Loucy (cell line): ENCODE measurements at regions not wholly inside any gene's neighbourhood (a gene's known extent, or its start where the extent isn't known, plus 50 kb on each side); places are given as distances from the start of the nearest gene placed in this dataset.

Source experiments
- H2AFZ ChIP-seq: fragments of 200-600 bp; sonication (generic); 2 replicates; pipeline ENCODE4 v1.6.0; 2016; ENCODE audit warnings: antibody characterized with exemption, mild to moderate bottlenecking, low read length, moderate library complexity
- H3F3A ChIP-seq: fragments of 200-600 bp; 2 replicates; pipeline ENCODE4 v1.6.0; 2016; ENCODE audit warnings: antibody characterized with exemption, low read depth, mild to moderate bottlenecking
- H3K27me3 ChIP-seq: fragments of 200-600 bp; sonication (generic); 2 replicates; pipeline ENCODE4 v1.6.1; 2014; ENCODE audit warnings: low read length, mild to moderate bottlenecking; ENCODE audit not compliant: insufficient read depth, poor library complexity, severe bottlenecking
- H3K36me3 ChIP-seq: fragments of 200-600 bp; sonication (generic); 2 replicates; pipeline ENCODE4 v1.6.1; 2016; ENCODE audit warnings: low read length; ENCODE audit not compliant: insufficient read depth
- H3K4me1 ChIP-seq: fragments of 200-600 bp; sonication (generic); 2 replicates; pipeline ENCODE4 v1.5.1; 2014; ENCODE audit warnings: low read length, mild to moderate bottlenecking; ENCODE audit not compliant: insufficient read depth, poor library complexity, severe bottlenecking
- H3K4me2 ChIP-seq: fragments of 200-600 bp; sonication (generic); 2 replicates; pipeline ENCODE4 v1.6.0; 2014; ENCODE audit warnings: antibody characterized with exemption, low read length, low read depth, mild to moderate bottlenecking; ENCODE audit not compliant: poor library complexity, severe bottlenecking
- H3K4me3 ChIP-seq: fragments of 200-600 bp; sonication (generic); 2 replicates; pipeline ENCODE4 v1.5.1; 2014; ENCODE audit warnings: low read length, mild to moderate bottlenecking, mixed read lengths; ENCODE audit not compliant: poor library complexity, severe bottlenecking
- H3K79me2 ChIP-seq: fragments of 200-600 bp; sonication (generic); 2 replicates; pipeline ENCODE4 v1.6.1; 2014; ENCODE audit warnings: low read length; ENCODE audit not compliant: insufficient read depth
- H3K9ac ChIP-seq: fragments of 200-600 bp; sonication (generic); 2 replicates; pipeline ENCODE4 v1.6.0; 2014; ENCODE audit warnings: mild to moderate bottlenecking, low read depth, low read length, moderate library complexity; ENCODE audit not compliant: poor library complexity, severe bottlenecking
- H3K9me2 ChIP-seq: fragments of 200-600 bp; sonication (generic); replicated peaks from 2 replicates; pipeline ENCODE4 v1.6.1; 2016; ENCODE audit warnings: low read depth, low read length, mixed read lengths
- H3K9me3 ChIP-seq: fragments of 200-600 bp; sonication (generic); 2 replicates; pipeline ENCODE4 v1.6.1; 2014; ENCODE audit warnings: mild to moderate bottlenecking, antibody characterized with exemption, low read length, low read depth; ENCODE audit not compliant: insufficient read depth
- H4K20me1 ChIP-seq: fragments of 200-600 bp; sonication (generic); 2 replicates; pipeline ENCODE4 v1.6.0; 2014; ENCODE audit warnings: antibody characterized with exemption, low read length, mild to moderate bottlenecking; ENCODE audit not compliant: insufficient read depth, poor library complexity, severe bottlenecking
- CTCF ChIP-seq: fragments of 200-600 bp; sonication (generic); conservative IDR thresholded peaks from 2 replicates; pipeline ENCODE4 v1.5.1; 2014; ENCODE audit warnings: mild to moderate bottlenecking, antibody characterized with exemption, low read length
- EZH2phosphoT487 ChIP-seq: fragments of 200-600 bp; IDR thresholded peaks from 2 replicates; pipeline ENCODE4 v1.6.1; 2018; ENCODE audit warnings: antibody characterized with exemption, mild to moderate bottlenecking, moderate library complexity, borderline replicate concordance

- TF ChIP-seq CTCF (no peak), EZH2phosphoT487 (no peak)
- H3K9ac ChIP-seq, result no peak overlapping the region
- no peaks in the 10 kb centered on the region for H3K27me3 ChIP-seq
- no peaks in the 10 kb centered on the region for H3K79me2 ChIP-seq
- H2AFZ ChIP-seq, result no peak overlapping the region
- peaks cover 12% of the 10 kb centered on the region for H3K4me1 ChIP-seq
- H3F3A ChIP-seq, result no peaks in the 10 kb centered on the region
- H3K9me3 ChIP-seq, result no peaks in the 10 kb centered on the region; the same call in 1 of the 2 replicates
- no peak overlapping the region for H3K4me2 ChIP-seq
- no peaks in the 10 kb centered on the region for H3K9me2 ChIP-seq
- no peaks in the 10 kb centered on the region for H3K36me3 ChIP-seq
- no peaks in the 10 kb centered on the region for H4K20me1 ChIP-seq
- no peak overlapping the region for H3K4me3 ChIP-seq
These were observed 103.2 kb upstream of the HS6ST1 start for GRCh38 chr2:128421861-128422311.

- H3K9me2 ChIP-seq, result no peaks in the 10 kb centered on the region
- no peak overlapping the region for H3K4me2 ChIP-seq
- H3K27me3 ChIP-seq, result no peaks in the 10 kb centered on the region
- no peak for TF ChIP-seq CTCF
- TF ChIP-seq EZH2phosphoT487, result no peak
- no peaks in the 10 kb centered on the region for H3F3A ChIP-seq
- no peaks in the 10 kb centered on the region; the same call in 1 of the 2 replicates for H3K9me3 ChIP-seq
- no peaks in the 10 kb centered on the region for H4K20me1 ChIP-seq
- no peak overlapping the region for H3K9ac ChIP-seq
- peaks cover 17% of the 10 kb centered on the region for H3K4me1 ChIP-seq
- no peak overlapping the region for H2AFZ ChIP-seq
- no peaks in the 10 kb centered on the region for H3K79me2 ChIP-seq
- no peak overlapping the region for H3K4me3 ChIP-seq
- H3K36me3 ChIP-seq, result no peaks in the 10 kb centered on the region
These were observed 103.9 kb upstream of the HS6ST1 start for GRCh38 chr2:128422571-128422970.

GRCh38 chr2:128423788-128424165 lies 105.1 kb upstream of the HS6ST1 start:
- Histone ChIP-seq H3K4me1 (peaks cover 29% of the 10 kb centered on the region), H3K79me2 (no peaks in the 10 kb centered on the region), H3K9me2 (no peaks in the 10 kb centered on the region), H3K27me3 (no peaks in the 10 kb centered on the region), H4K20me1 (no peaks in the 10 kb centered on the region), H3K9me3 (peaks cover under 1% of the 10 kb centered on the region; the same call in 1 of the 2 replicates), H3K4me3 (no peak overlapping the region), H3K9ac (no peak overlapping the region), H2AFZ (no peak overlapping the region), H3K4me2 (no peak overlapping the region), H3F3A (no peaks in the 10 kb centered on the region), H3K36me3 (no peaks in the 10 kb centered on the region)
- TF ChIP-seq EZH2phosphoT487 (no peak), CTCF (no peak)
